ENCODE measurements at regions not wholly inside any gene's neighbourhood (a gene's known extent, or its start where the extent isn't known, plus 50 kb on each side); places are given as distances from the start of the nearest gene placed in this dataset.
"Not testable (repeated sequence)": the region's sequence is repeated elsewhere in the genome, so short reads cannot be mapped to it uniquely, and the experiment has no call there.

GRCh38 chr9:108049671-108050494 is 560.3 kb upstream of the KLF4 start:
- DNase-seq = no peak

GRCh38 chr9:108049026-108049607 is 559.5 kb upstream of the KLF4 start:
- no peak for DNase-seq

DNA sequence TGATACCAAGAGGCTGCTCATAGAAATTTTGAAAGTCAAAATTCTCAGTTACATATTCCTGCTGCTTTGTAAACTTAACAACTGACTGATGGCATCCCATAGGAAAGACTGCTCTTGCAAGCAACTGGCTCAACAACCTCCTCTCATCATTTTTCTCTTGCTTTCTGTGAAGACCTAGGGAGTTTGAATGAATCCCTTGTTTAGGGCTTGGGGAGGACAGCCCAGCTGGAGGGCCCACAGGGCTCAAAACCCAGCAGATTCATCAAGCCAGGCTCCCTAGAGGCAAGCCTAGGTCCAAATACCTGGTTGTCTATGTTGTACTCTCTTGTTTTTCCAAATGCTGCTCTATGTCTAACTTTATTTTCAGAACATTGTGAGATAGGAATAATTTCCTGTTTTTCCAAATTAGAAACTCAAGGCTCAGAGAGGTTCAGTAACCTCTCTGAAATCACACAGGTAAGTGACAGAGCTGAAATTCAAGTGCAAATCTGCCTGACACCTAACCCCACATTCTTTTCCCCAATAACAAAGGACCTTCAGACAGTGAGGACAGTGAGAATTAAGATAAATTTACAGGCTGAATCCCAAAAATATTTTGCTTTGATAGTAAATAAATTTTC is 558.9 kb upstream of the KLF4 start:
- no peak for DNase-seq

DNA sequence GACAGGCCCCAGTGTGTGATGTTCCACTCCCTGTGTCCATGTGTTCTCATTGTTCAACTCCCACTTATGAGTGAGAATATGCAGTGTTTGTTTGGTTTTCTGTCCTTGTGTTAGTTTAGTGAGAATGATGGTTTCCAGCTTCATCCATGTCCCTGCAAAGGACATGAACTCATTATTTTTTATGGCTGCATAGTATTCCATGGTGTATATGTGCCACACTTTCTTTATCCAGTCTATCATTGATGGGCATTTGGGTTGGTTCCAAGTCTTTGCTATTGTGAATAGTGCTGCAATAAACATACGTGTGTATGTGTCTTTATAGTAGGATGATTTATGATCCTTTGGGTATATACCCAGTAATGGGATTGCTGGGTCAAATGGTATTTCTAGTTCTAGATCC is 558.2 kb upstream of the KLF4 start:
- DNase-seq = not testable (repeated sequence)

- no peak for DNase-seq
Observed at GRCh38 chr9:108047264-108047663, 557.7 kb upstream of the KLF4 start.

DNA sequence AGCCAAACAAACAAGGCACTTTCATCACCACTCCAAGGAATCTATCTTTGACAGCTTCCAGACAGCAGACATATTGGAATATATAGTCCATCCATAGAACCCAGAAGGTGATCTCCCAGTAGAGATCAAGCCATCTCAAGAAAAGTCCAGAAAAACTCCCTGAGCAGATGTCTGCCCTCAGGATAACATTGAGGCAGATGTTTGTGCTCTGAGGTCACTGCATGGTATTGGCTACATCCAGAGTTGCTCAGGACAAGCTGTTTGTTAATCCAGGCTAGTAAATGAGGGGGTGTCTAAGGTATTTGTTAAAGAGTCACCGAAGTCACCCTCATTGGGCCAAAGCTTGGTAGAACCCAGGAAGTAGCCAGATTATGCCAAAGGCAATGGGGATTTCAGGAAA is 556.3 kb upstream of the KLF4 start:
- DNase-seq = no peak

DNA sequence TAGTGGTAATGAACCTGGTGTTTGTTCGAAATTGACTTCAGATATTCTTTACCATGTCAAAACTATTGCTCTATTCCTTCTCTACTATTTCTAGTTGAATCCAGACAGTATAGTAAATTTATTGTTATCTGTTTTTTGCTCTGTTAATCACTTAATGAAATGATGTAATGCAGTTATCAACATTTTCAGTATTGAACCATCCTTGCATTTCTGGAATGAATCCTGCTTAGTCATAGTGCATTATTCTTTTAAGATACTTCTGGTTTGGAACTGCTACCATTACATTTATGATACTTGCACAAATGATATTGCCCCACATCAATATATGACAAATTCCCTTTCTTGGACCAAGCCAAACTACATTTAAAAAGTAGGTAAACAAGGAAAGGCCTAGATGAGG is 554.0 kb upstream of the KLF4 start:
- DNase-seq = no peak

GRCh38 chr9:108041551-108041950 is 552.0 kb upstream of the KLF4 start:
- no peak for DNase-seq

- DNase-seq = no peak
Observed at GRCh38 chr9:108040783-108041182, 551.2 kb upstream of the KLF4 start.

GRCh38 chr9:108039493-108039892 is 549.9 kb upstream of the KLF4 start:
- DNase-seq = no peak

DNA sequence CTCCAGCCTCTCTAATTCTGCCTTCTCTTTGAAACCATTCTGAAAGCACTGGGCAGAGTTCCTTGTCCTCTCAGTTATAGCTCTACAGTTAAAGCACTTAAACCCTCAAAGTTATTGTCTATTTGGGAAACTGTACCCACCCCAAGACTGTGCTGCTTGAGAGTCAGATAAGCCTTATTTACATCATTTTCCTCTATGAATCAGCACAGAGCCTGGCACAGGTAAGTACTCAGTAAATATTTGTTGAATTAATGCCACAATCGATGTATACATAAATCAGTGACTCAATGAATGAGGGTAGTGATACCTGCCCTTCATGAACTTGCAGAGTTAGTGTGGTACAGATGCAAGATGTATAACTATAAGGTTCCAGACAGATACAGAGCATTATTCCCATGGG is 549.4 kb upstream of the KLF4 start:
- DNase-seq = no peak

GRCh38 chr9:108035487-108035886 is 545.9 kb upstream of the KLF4 start:
- no peak for DNase-seq

GRCh38 chr9:108033976-108034964 is 544.7 kb upstream of the KLF4 start:
- no peak for DNase-seq

DNA sequence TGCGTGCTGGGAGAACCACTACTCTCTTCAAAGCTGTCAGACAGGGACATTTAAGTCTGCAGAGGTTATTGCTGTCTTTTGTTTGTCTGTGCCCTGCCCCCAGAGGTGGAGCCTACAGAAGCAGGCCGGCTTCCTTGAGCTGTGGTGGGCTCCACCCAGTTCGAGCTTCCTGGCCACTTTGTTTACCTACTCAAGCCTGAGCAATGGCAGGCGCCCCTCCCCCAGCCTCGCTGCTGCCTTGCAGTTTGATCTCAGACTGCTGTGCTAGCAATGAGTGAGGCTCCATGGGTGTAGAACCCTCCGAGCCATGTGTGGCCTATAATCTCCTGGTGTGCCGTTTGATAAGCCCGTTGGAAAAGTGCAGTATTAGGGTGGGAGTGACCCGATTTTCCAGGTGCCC is 542.5 kb upstream of the KLF4 start:
- not testable (repeated sequence) for DNase-seq

DNA sequence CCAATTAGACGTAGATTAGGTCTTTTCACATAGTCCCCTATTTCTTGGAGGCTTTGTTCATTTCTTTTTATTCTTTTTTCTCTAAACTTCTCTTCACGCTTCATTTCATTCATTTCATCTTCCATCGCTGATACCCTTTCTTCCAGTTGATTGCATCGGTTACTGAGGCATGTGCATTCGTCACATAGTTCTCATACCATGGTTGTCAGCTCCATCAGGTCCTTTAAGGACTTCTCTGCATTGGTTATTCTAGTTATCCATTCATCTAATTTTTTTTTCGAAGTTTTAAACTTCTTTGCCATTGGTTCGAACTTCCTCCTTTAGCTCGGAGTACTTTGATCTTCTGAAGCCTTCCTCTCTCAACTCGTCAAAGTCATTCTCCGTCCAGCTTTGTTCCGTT is 541.7 kb upstream of the KLF4 start:
- not testable (repeated sequence) for DNase-seq

DNA sequence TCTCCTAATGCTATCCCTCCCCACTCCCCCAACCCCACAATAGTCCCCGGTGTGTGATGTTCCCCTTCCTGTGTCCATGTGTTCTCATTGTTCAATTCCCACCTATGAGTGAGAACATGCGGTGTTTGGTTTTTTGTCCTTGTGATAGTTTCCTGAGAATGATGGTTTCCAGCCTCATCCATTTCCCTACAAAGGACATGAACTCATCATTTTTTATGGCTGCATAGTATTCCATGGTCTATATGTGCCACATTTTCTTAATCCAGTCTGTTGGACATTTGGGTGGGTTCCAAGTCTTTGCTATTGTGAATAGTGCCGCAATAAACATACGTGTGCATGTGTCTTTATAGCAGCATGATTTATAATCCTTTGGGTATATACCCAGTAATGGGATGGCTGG is 537.1 kb upstream of the KLF4 start:
- not testable (repeated sequence) for DNase-seq

DNA sequence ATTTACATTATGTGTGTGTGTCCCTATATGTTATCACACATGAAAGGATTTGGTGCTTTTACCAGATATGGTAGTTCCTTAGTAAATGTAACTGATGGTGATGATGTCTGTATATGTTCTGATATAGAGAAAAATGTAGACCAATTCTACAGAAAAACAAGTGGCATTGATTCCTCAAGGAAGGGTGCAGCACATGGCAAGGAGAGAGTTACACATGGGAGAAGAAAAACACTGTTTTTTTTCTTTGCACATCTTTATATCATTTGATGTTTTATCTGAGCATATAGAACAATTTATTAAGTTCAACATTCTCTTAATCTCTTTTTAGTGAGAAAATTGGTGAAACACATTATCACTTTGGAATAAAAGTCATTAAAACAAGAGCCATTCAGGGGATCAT is 535.0 kb upstream of the KLF4 start:
- DNase-seq = no peak

- no peak for DNase-seq
Observed at GRCh38 chr9:108022246-108022935, 532.8 kb upstream of the KLF4 start.

GRCh38 chr9:108021096-108021710 is 531.6 kb upstream of the KLF4 start:
- DNase-seq = no peak

DNA sequence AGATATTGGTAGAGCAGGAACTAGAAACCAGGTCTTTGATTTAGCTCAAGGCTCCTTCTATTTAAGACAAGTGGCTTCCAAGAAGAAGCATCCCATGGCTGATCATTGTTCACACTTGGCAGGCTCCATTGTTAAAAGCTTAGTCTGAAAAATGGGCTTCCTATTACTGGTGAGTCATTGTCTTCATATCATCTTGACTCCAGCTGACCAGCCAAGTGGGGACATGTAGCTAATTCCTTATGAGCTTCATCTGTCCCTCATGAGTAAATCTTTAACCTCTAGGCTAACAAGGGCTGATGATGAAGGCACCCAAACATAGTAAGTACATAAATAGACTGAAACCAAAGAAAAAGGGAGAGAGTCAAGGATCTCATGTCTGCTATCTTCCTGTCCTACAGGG is 530.3 kb upstream of the KLF4 start:
- no peak for DNase-seq

- no peak for DNase-seq
Observed at GRCh38 chr9:108017671-108018070, 528.1 kb upstream of the KLF4 start.

- DNase-seq = no peak
Observed at GRCh38 chr9:108016446-108016845, 526.9 kb upstream of the KLF4 start.
